OCI-LY3 (cell line): ENCODE measurements at regions not wholly inside any gene's neighbourhood (a gene's known extent, or its start where the extent isn't known, plus 50 kb on each side); places are given as distances from the start of the nearest gene placed in this dataset.

Source experiments
- CTCF ChIP-seq: fragments of 200-600, 300-600 bp; sonication (generic); IDR thresholded peaks from 2 replicates; pipeline ENCODE4 v1.5.1; 2014; ENCODE audit warnings: antibody characterized with exemption, low read length, low read depth
- EZH2phosphoT487 ChIP-seq: fragments of 200-600 bp; shearing (Covaris generic); IDR thresholded peaks from 2 replicates; pipeline ENCODE4 v1.6.1; 2018; ENCODE audit warnings: antibody characterized with exemption, mixed run types, low read depth

GRCh38 chr7:115708013-115708341, 322.6 kb downstream of the TFEC start:
- TF ChIP-seq CTCF (no peak), EZH2phosphoT487 (no peak)
